Prostate gland (tissue), 2 donors: ENCODE measurements at regions not wholly inside any gene's neighbourhood (a gene's known extent, or its start where the extent isn't known, plus 50 kb on each side); places are given as distances from the start of the nearest gene placed in this dataset.
"Not testable (repeated sequence)": the region's sequence is repeated elsewhere in the genome, so short reads cannot be mapped to it uniquely, and the experiment has no call there.

Experiments used
- CTCF ChIP-seq, 4 experiments: fragments of 200-600 bp in 2 of 4; fragments of 450-650 bp in 2 of 4; sonication (generic) in 2 of 4; IDR thresholded peaks; 1 replicate in 3 of 4; 2 replicates in 1 of 4; pipeline ENCODE4 v1.5.1; 2016 to 2019; ENCODE audit warnings: antibody characterized with exemption in 4 of 4, mild to moderate bottlenecking in 2 of 4, moderate library complexity in 2 of 4
- POLR2AphosphoS5 ChIP-seq: sonication (generic); formaldehyde crosslinking; IDR thresholded peaks from one replicate; pipeline ENCODE4 v1.6.1; 2017; ENCODE audit warnings: antibody characterized with exemption

- not testable (repeated sequence) for TF ChIP-seq CTCF (IDR thresholded peaks at IDR 0.05); POLR2AphosphoS5
These were observed 183.8 kb downstream of the LAT start for GRCh38 chr16:29168515-29169259.
